ENCODE measurements at regions not wholly inside any gene's neighbourhood (a gene's known extent, or its start where the extent isn't known, plus 50 kb on each side); places are given as distances from the start of the nearest gene placed in this dataset.

DNA sequence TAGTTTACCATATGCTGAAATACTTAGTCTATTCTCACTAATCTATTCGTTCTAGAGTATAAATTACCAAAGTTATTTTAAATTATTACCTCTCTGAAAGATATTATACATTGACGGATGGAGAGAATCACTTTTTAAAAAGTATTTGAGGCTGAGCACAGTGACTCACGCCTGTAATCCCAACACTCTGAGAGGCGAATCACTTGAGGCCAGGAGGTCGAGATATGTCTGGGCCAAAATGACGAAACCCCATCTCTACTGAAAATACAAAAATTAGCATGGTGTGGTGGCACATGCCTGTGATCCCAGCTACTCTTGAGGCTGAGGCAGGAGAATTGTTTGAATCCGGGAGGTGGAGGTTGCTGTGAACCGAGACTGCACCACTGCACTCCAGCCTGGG is 64.0 kb upstream of the SPATA31C2 start:
- H3K27me3 ChIP-seq (ENCODE audit: control insufficient read depth, insufficient read depth, low read length): no peaks in the 10 kb centered on the region
- H3K36me3 ChIP-seq (ENCODE audit: control insufficient read depth, insufficient read depth, low read length): no peaks in the 10 kb centered on the region
- Mint-ChIP-seq H3K27ac (no peak overlapping the region), H3K4me3 (no peak overlapping the region), H3K4me1 (no peaks in the 10 kb centered on the region), H3K27me3 (ENCODE audit: low read depth in 2 of 2) (peaks cover 5 to 27% of the 10 kb centered on the region in 2 donors), H3K36me3 (no peaks in the 10 kb centered on the region), H3K9me3 (no peaks in the 10 kb centered on the region)
- no peak overlapping the region for H3K4me3 ChIP-seq (ENCODE audit: low read length)
- TF ChIP-seq, protein P1, sequence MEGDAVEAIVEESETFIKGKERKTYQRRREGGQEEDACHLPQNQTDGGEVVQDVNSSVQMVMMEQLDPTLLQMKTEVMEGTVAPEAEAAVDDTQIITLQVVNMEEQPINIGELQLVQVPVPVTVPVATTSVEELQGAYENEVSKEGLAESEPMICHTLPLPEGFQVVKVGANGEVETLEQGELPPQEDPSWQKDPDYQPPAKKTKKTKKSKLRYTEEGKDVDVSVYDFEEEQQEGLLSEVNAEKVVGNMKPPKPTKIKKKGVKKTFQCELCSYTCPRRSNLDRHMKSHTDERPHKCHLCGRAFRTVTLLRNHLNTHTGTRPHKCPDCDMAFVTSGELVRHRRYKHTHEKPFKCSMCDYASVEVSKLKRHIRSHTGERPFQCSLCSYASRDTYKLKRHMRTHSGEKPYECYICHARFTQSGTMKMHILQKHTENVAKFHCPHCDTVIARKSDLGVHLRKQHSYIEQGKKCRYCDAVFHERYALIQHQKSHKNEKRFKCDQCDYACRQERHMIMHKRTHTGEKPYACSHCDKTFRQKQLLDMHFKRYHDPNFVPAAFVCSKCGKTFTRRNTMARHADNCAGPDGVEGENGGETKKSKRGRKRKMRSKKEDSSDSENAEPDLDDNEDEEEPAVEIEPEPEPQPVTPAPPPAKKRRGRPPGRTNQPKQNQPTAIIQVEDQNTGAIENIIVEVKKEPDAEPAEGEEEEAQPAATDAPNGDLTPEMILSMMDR (IDR thresholded peaks at IDR 0.05): no peak
- WGBS (ENCODE audit: insufficient coverage): 94% methylated on average over 6 of the region's 8 CpGs
- ATAC-seq: no peak
- intact Hi-C loops (cut with micrococcal nuclease): no loop called here
- H3K9me3 ChIP-seq (ENCODE audit: control insufficient read depth, insufficient read depth, low read length): no peaks in the 10 kb centered on the region
- H3K27ac ChIP-seq (ENCODE audit: low read length): no peak overlapping the region
- no peak for DNase-seq
- H3K4me1 ChIP-seq (ENCODE audit: control insufficient read depth, insufficient read depth, low read length): no peaks in the 10 kb centered on the region

DNA sequence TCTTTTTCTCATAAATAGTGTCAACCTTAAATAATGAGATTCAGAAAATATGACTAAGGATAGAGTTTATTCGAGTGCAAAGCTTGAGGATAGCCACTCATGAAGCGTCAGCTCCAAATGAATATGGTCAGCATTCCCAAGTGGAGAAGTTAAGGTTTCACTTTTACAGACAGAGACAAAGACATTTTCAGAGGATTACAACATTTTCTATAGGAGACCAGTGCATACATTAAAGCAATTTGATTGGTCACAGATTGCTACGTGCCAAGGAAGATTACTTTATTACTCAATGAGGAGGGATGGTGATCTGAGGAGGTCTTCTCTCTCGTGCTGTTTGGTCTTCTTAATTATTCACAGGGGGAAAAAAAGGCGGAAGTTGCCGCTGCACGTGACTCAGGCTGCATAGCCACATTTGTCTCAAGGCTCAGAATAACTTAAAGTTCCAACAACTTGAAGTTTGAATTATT is 60.1 kb upstream of the SPATA31C2 start:
- H3K27ac Mint-ChIP-seq: no peak overlapping the region

DNA sequence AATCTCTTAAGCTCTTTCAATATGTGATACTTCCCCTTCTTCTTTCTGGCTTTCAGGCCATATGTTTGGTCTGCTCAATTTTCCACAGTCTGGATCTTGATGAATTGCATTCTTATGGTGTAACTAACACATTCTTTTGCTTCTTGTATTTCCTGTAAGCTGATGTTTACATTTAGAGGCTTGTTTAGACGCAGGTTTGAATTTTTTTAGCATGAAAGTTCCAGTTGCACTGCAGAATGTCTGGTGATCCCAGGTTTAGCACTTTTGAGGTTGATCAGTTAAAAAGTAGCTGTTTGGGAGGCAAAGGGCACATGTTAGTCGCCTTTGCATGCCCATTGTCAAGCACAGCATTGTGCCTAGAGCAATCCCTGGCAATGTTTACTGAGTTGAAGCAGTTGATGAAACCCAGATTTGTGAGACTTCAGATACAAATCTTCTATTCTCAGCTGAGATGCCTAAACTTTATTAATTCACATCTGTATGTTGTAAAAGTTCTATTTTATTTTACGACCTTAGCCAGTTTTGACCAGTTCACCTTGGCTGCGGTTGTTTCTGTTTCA is 59.6 kb upstream of the SPATA31C2 start:
- H3K4me1 Mint-ChIP-seq: no peaks in the 10 kb centered on the region
- Histone ChIP-seq H3K36me3 (ENCODE audit: control insufficient read depth, insufficient read depth, low read length) (no peaks in the 10 kb centered on the region), H3K27me3 (ENCODE audit: control insufficient read depth, insufficient read depth, low read length) (peaks cover 2% of the 10 kb centered on the region), H3K4me3 (ENCODE audit: low read length) (no peak overlapping the region), H3K9me3 (ENCODE audit: control insufficient read depth, insufficient read depth, low read length) (no peaks in the 10 kb centered on the region), H3K4me1 (ENCODE audit: control insufficient read depth, insufficient read depth, low read length) (no peaks in the 10 kb centered on the region), H3K27ac (ENCODE audit: low read length) (no peak overlapping the region)
- intact Hi-C loops (cut with micrococcal nuclease): no loop called here
- TF ChIP-seq, protein P1 (IDR thresholded peaks at IDR 0.05): no peak
- 57% methylated on average over 2 of the region's 4 CpGs for WGBS (ENCODE audit: insufficient coverage)
- H3K9me3 Mint-ChIP-seq: no peaks in the 10 kb centered on the region
- DNase-seq: no peak
- no peaks in the 10 kb centered on the region for H3K36me3 Mint-ChIP-seq
- no peak overlapping the region for H3K4me3 Mint-ChIP-seq
- ATAC-seq: no peak
- H3K27ac Mint-ChIP-seq: no peak overlapping the region
- H3K27me3 Mint-ChIP-seq (ENCODE audit: low read depth in 2 of 2): peaks cover 19 to 44% of the 10 kb centered on the region in 2 donors

More for the DNA sequence above, 60.1 kb upstream of the SPATA31C2 start:
- Mint-ChIP-seq H3K36me3 (no peaks in the 10 kb centered on the region), H3K4me3 (no peak overlapping the region), H3K27me3 (ENCODE audit: low read depth in 2 of 2) (peaks cover 15 to 39% of the 10 kb centered on the region in 2 donors), H3K9me3 (no peaks in the 10 kb centered on the region), H3K4me1 (no peaks in the 10 kb centered on the region)
- DNase-seq (no peak), ATAC-seq (no peak)
- Histone ChIP-seq H3K4me1 (ENCODE audit: control insufficient read depth, insufficient read depth, low read length) (no peaks in the 10 kb centered on the region), H3K27ac (ENCODE audit: low read length) (no peak overlapping the region), H3K4me3 (ENCODE audit: low read length) (no peak overlapping the region), H3K36me3 (ENCODE audit: control insufficient read depth, insufficient read depth, low read length) (no peaks in the 10 kb centered on the region), H3K27me3 (ENCODE audit: control insufficient read depth, insufficient read depth, low read length) (peaks cover 2% of the 10 kb centered on the region), H3K9me3 (ENCODE audit: control insufficient read depth, insufficient read depth, low read length) (no peaks in the 10 kb centered on the region)
- intact Hi-C loops (cut with micrococcal nuclease): no loop called here
- TF ChIP-seq, protein P1 (IDR thresholded peaks at IDR 0.05): no peak
- WGBS (ENCODE audit: insufficient coverage): 75% methylated on average over 3 of the region's 7 CpGs

DNA sequence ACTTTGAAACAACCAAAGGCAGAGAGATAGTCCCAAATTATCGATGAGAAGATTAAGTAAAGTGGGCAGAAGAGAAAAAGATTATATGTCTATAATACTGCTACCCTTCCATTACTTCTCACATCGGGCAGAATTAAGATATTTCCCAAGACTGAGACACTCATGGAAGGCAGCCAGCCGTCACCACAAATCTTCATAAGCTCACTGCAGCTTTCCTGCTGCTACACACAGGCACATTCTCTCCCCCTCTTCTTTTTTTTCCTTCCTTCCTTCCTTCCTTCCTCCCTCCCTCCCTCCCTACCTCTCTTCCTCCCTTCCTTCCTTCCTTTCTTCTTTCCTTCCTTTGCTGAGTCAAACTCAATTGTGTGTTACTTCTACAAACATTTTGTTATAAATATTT is 58.7 kb upstream of the SPATA31C2 start:
- no peak overlapping the region for H3K4me3 ChIP-seq (ENCODE audit: low read length)
- H3K27me3 Mint-ChIP-seq (ENCODE audit: low read depth in 2 of 2): peaks cover 23 to 50% of the 10 kb centered on the region in 2 donors
- no peaks in the 10 kb centered on the region for H3K36me3 ChIP-seq (ENCODE audit: control insufficient read depth, insufficient read depth, low read length)
- no peaks in the 10 kb centered on the region for H3K4me1 Mint-ChIP-seq
- TF ChIP-seq, protein P1 (IDR thresholded peaks at IDR 0.05): no peak
- H3K4me1 ChIP-seq (ENCODE audit: control insufficient read depth, insufficient read depth, low read length): no peaks in the 10 kb centered on the region
- 16% methylated on average over 2 of the region's 3 CpGs for WGBS (ENCODE audit: insufficient coverage)
- no peak overlapping the region for H3K4me3 Mint-ChIP-seq
- no peak overlapping the region for H3K27ac ChIP-seq (ENCODE audit: low read length)
- no peaks in the 10 kb centered on the region for H3K9me3 ChIP-seq (ENCODE audit: control insufficient read depth, insufficient read depth, low read length)
- intact Hi-C loops (cut with micrococcal nuclease): no loop called here
- ATAC-seq (no peak), DNase-seq (no peak)
- H3K27ac Mint-ChIP-seq: no peak overlapping the region
- no peaks in the 10 kb centered on the region for H3K36me3 Mint-ChIP-seq
- H3K9me3 Mint-ChIP-seq: no peaks in the 10 kb centered on the region
- H3K27me3 ChIP-seq (ENCODE audit: control insufficient read depth, insufficient read depth, low read length): peaks cover 2% of the 10 kb centered on the region
